ENCODE measurements at regions not wholly inside any gene's neighbourhood (a gene's known extent, or its start where the extent isn't known, plus 50 kb on each side); places are given as distances from the start of the nearest gene placed in this dataset.

DNA sequence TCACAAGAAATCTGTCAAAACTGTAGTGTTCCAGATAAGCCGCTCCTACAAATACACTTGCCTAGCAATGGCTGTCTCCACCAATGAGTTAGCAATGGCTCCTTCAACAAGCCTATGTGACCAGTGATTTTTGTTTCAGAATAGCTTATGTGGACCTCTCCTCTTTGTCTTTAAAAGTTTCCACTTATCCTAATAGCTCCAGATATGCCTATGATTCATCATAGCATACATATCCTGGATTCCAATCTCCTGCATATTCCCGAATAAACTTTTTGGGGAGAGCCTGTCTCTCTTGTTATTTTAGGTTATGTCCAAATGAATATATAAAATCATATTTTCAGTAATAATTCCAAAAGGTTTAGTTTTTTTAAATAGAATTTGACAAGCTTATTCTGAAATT is 510.6 kb downstream of the ARL4A start:
- H3K4me1 ChIP-seq, result no peaks in the 10 kb centered on the region
- no peak overlapping the region for H3K4me3 ChIP-seq
- H3K36me3 ChIP-seq, result no peaks in the 10 kb centered on the region
- no peaks in the 10 kb centered on the region for H3K9me3 ChIP-seq
- TF ChIP-seq, protein P1, sequence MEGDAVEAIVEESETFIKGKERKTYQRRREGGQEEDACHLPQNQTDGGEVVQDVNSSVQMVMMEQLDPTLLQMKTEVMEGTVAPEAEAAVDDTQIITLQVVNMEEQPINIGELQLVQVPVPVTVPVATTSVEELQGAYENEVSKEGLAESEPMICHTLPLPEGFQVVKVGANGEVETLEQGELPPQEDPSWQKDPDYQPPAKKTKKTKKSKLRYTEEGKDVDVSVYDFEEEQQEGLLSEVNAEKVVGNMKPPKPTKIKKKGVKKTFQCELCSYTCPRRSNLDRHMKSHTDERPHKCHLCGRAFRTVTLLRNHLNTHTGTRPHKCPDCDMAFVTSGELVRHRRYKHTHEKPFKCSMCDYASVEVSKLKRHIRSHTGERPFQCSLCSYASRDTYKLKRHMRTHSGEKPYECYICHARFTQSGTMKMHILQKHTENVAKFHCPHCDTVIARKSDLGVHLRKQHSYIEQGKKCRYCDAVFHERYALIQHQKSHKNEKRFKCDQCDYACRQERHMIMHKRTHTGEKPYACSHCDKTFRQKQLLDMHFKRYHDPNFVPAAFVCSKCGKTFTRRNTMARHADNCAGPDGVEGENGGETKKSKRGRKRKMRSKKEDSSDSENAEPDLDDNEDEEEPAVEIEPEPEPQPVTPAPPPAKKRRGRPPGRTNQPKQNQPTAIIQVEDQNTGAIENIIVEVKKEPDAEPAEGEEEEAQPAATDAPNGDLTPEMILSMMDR (IDR thresholded peaks at IDR 0.05), result no peak
- intact Hi-C loops (cut with DNase I), result no loop called here
- no peaks in the 10 kb centered on the region for H3K27me3 ChIP-seq
- no peak for ATAC-seq
- H3K27ac ChIP-seq, result no peak overlapping the region
- DNase-seq, result no peak

DNA sequence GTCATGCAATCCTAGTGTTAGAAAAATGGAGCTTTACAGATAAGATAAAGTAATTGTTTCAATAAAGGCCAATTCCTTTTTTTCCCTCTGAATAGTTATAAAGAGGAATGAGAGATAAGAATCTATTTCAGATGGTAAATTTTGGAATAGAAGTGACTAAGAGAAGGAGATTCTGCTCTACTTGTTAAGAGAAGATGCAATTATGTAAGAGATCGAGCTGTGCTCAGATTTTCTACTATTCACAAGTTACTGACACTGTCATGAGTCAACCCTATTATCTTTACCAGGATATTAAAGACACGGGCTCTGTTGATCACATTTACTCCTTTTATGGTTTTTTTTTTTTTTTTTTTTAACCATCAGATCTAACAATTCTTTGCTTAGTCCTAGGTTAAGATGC is 511.3 kb downstream of the ARL4A start:
- Histone ChIP-seq H3K36me3 (no peaks in the 10 kb centered on the region), H3K27ac (no peak overlapping the region), H3K27me3 (no peaks in the 10 kb centered on the region), H3K4me1 (no peaks in the 10 kb centered on the region), H3K9me3 (no peaks in the 10 kb centered on the region), H3K4me3 (no peak overlapping the region)
- intact Hi-C loops (cut with DNase I), result no loop called here
- no peak for DNase-seq
- TF ChIP-seq, protein P1 (IDR thresholded peaks at IDR 0.05), result no peak
- no peak for ATAC-seq

DNA sequence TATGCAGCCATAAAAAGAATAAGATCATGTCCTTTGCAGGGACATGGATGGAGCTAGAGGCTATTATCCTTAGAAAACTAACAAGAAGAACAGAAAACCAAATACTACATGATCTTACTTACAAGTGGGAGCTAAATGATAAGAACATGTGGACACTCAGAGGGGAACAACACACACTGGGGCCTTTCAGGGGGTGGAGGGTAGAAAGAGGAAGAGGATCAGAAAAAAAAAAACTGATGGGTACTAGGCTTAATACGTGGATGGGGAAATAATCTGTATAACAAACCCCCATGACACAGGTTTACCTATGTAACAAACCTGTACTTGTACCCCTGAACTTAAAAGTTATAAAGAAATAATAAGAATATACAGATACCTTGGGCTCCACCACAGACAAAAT is 514.2 kb downstream of the ARL4A start:
- Histone ChIP-seq H3K9me3 (no peaks in the 10 kb centered on the region), H3K27me3 (no peaks in the 10 kb centered on the region), H3K4me3 (no peak overlapping the region), H3K4me1 (no peaks in the 10 kb centered on the region), H3K36me3 (no peaks in the 10 kb centered on the region), H3K27ac (no peak overlapping the region)
- ATAC-seq (no peak), DNase-seq (no peak)
- intact Hi-C loops (cut with DNase I), result no loop called here
- TF ChIP-seq, protein P1 (IDR thresholded peaks at IDR 0.05), result no peak

DNA sequence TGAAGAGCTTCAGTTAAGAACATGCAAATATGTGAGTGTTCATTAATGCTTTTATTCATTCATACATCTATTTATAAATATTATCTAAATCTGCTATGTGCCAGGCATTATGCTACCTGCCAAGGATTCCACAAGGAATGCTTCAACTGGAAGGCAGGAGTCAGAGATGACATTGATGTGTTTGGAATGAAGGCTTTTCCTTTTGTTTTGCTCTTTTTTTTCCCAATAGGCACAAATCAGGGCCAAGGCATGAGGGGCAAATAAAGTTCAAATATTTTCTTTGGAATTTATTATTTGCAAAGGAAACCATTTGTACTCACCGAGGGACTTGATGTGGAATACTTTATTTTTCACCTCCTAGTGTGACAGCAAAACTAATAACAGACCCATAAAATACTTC is 530.3 kb downstream of the ARL4A start:
- no peak overlapping the region for H3K4me3 ChIP-seq
- ATAC-seq, result no peak

DNA sequence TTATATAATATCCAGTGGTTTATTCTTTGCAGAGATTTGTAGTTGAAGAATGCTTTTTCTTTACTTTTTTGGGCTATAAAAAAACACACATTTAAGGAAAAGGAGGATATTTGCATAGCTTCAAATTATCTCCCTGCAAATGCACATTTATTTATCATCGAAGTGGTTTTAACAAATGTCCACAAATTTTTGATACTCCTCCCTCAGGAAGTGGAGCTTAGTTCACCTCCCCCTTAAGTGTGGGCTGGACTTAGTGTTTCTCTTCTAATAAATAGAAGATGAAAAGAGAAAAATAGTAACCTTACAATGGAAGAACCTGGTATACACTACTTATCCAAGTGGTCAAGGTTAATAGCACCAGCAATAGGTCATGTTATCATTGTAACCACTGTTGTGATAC is 537.6 kb downstream of the ARL4A start:
- no peaks in the 10 kb centered on the region for H3K27me3 ChIP-seq
- intact Hi-C loops (cut with DNase I), result no loop called here
- H3K4me3 ChIP-seq, result no peak overlapping the region
- H3K27ac ChIP-seq, result no peak overlapping the region
- H3K9me3 ChIP-seq, result no peaks in the 10 kb centered on the region
- TF ChIP-seq, protein P1 (IDR thresholded peaks at IDR 0.05), result no peak
- DNase-seq, result no peak
- H3K4me1 ChIP-seq, result no peaks in the 10 kb centered on the region
- no peaks in the 10 kb centered on the region for H3K36me3 ChIP-seq
- no peak for ATAC-seq

More for the DNA sequence above, 530.3 kb downstream of the ARL4A start:
- no peak overlapping the region for H3K27ac ChIP-seq
- H3K27me3 ChIP-seq, result no peaks in the 10 kb centered on the region
- no peaks in the 10 kb centered on the region for H3K36me3 ChIP-seq
- TF ChIP-seq, protein P1 (IDR thresholded peaks at IDR 0.05), result no peak
- H3K9me3 ChIP-seq, result no peaks in the 10 kb centered on the region
- intact Hi-C loops (cut with DNase I), result no loop called here
- no peaks in the 10 kb centered on the region for H3K4me1 ChIP-seq
- DNase-seq, result no peak

DNA sequence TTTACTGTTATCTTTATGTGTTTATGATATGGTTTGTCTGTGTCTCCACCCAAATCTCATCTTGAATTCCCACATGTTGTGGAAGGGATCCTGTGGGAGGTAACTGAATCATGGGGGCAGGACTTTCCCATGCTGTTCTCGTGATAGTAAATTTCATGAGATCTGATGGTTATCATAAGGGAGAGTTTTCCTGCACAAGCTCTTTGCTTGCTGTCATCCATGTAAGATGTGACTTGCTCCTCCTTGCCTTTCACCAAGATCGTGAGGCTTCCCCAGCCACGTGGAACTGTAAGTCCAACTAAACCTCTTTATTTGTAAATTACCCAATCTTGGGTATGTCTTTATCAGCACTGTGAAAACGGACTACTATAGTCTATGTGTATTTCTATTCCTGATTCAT is 539.0 kb downstream of the ARL4A start:
- ATAC-seq (no peak), DNase-seq (no peak)
- Histone ChIP-seq H3K27me3 (no peaks in the 10 kb centered on the region), H3K4me3 (no peak overlapping the region), H3K4me1 (no peaks in the 10 kb centered on the region), H3K9me3 (no peaks in the 10 kb centered on the region), H3K36me3 (no peaks in the 10 kb centered on the region), H3K27ac (no peak overlapping the region)
- intact Hi-C loops (cut with DNase I), result no loop called here
- TF ChIP-seq, protein P1 (IDR thresholded peaks at IDR 0.05), result no peak

Measured in upper lobe of right lung (tissue), 1 donor.